HUDEP-2 (cell line): ENCODE measurements at regions not wholly inside any gene's neighbourhood (a gene's known extent, or its start where the extent isn't known, plus 50 kb on each side); places are given as distances from the start of the nearest gene placed in this dataset.

ENCODE experiments used
- DNase-seq, 76 experiments: peaks; one replicate each; lab custom pipeline; 2025; ENCODE audit not compliant: unreplicated experiment in 76 of 76; lab: John Stamatoyannopoulos, UW

- no peak for DNase-seq
These were observed 424.6 kb downstream of the GADD45G start for GRCh38 chr9:90029386-90029785.

GRCh38 chr9:90029996-90030395, 425.2 kb downstream of the GADD45G start:
- DNase-seq: peak in 2 of 76 experiments; percentile 2 to 25

- no peak for DNase-seq
These were observed 427.6 kb downstream of the GADD45G start for GRCh38 chr9:90032296-90033027.

GRCh38 chr9:90033028-90033650, 428.3 kb downstream of the GADD45G start:
- DNase-seq: no peak

GRCh38 chr9:90034071-90034470, 429.3 kb downstream of the GADD45G start:
- no peak for DNase-seq

- DNase-seq: no peak
These were observed 430.7 kb downstream of the GADD45G start for GRCh38 chr9:90035471-90035870.

GRCh38 chr9:90037146-90037797, 432.5 kb downstream of the GADD45G start:
- DNase-seq: no peak

- no peak for DNase-seq
These were observed 434.0 kb downstream of the GADD45G start for GRCh38 chr9:90038763-90039162.

- DNase-seq: no peak
These were observed 439.5 kb downstream of the GADD45G start for GRCh38 chr9:90044263-90044662.

GRCh38 chr9:90044710-90045151, 439.9 kb downstream of the GADD45G start:
- DNase-seq: no peak

- no peak for DNase-seq
These were observed 441.6 kb downstream of the GADD45G start for GRCh38 chr9:90046317-90046861.

GRCh38 chr9:90047828-90048227, 443.0 kb downstream of the GADD45G start:
- no peak for DNase-seq

GRCh38 chr9:90052366-90052765, 447.6 kb downstream of the GADD45G start:
- no peak for DNase-seq

- DNase-seq: peak in 10 of 76 experiments; percentile 1 to 46 (median 7)
These were observed 448.2 kb downstream of the GADD45G start for GRCh38 chr9:90053027-90053426.

GRCh38 chr9:90054810-90055209, 450.0 kb downstream of the GADD45G start:
- DNase-seq: no peak

- DNase-seq: no peak
These were observed 450.4 kb downstream of the GADD45G start for GRCh38 chr9:90055226-90055625.

GRCh38 chr9:90057361-90057760, 452.5 kb downstream of the GADD45G start:
- no peak for DNase-seq

- no peak for DNase-seq
These were observed 453.5 kb downstream of the GADD45G start for GRCh38 chr9:90058182-90058763.

GRCh38 chr9:90059436-90059835, 454.6 kb downstream of the GADD45G start:
- no peak for DNase-seq

- no peak for DNase-seq
These were observed 455.4 kb downstream of the GADD45G start for GRCh38 chr9:90060256-90060655.

- no peak for DNase-seq
These were observed 456.4 kb downstream of the GADD45G start for GRCh38 chr9:90061187-90061586.
